ENCODE measurements at regions not wholly inside any gene's neighbourhood (a gene's known extent, or its start where the extent isn't known, plus 50 kb on each side); places are given as distances from the start of the nearest gene placed in this dataset.
"Not testable (repeated sequence)": the region's sequence is repeated elsewhere in the genome, so short reads cannot be mapped to it uniquely, and the experiment has no call there.

DNA sequence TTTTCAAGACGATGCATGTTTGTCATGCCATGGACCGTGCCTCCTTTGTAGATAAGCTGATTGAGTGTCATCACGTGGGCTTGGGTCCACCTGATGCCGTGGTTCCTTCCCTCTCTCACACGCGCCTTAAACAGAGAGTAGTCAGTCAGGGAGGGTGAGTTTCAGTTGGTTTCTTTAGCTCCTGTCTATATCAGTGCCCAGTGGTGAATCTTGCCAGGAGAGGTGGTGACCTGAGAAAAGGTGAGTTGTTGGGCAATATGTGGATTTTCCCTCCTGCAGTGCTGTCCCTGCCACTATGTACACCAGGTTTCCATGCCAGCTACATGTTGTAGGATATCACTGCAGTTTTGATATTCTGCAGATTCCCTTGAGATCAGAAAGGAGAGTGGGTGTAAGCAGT is 129.7 kb downstream of the LAT start:
- no peak for DNase-seq (ENCODE audit: insufficient read length)
- FAIRE-seq, result no peak
- TF ChIP-seq POLR2A (IDR thresholded peaks at IDR 0.05; ENCODE audit: low read depth, low read length) (no peak), TAF1 (IDR thresholded peaks at IDR 0.05; ENCODE audit: borderline replicate concordance, low read depth, low read length) (no peak), POLR2AphosphoS5 (IDR thresholded peaks at IDR 0.05; ENCODE audit: low read depth, low read length) (no peak)

- not testable (repeated sequence) for DNase-seq (ENCODE audit: insufficient read length); FAIRE-seq
Observed at GRCh38 chr16:29113446-29113845, 128.6 kb downstream of the LAT start.

- DNase-seq (ENCODE audit: insufficient read length) (no peak), FAIRE-seq (no peak)
- TF ChIP-seq POLR2AphosphoS5 (IDR thresholded peaks at IDR 0.05; ENCODE audit: low read depth, low read length), result no peak
- TF ChIP-seq TAF1 (IDR thresholded peaks at IDR 0.05; ENCODE audit: borderline replicate concordance, low read depth, low read length), result no peak
- no peak for TF ChIP-seq POLR2A (IDR thresholded peaks at IDR 0.05; ENCODE audit: low read depth, low read length)
Observed at GRCh38 chr16:29112755-29113347, 128.0 kb downstream of the LAT start.

DNA sequence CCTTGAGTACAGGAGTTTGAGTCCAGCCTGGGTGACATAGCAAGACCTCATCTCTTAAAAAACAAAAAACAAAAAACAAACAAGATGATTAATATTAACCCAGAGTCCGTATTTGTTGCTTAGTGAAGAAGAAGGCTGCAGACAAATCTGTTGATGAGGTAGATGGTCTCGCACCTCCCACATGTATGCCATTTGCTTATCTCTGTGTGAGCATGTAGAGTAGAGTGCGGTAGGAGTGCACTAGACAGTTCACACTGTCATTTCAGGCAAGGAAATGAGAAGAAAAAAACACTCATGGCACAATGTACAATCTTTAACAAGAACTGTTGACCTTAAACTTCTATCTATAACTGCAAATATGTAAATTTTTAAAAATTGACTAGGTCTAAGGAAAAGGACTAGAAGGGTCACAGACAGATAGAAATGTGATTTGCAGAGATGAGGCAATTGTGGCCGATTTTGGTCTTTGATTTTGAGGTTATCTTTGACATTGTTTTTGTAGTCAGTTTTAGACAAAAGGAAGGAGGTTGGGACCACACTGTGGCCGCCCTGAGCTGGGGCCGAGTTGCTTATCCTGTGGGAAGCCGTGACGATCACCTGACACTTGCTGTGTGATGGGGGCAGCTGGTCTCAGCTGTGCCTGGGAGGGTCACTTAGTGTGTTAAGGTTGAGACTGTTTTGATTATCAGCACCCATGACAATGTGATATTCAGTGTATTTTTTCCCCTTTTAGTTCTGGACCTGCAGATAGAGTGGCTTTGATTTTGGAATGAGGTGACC is 127.2 kb downstream of the LAT start:
- DNase-seq (ENCODE audit: insufficient read length); FAIRE-seq: not testable (repeated sequence)

GRCh38 chr16:29111421-29111820 is 126.6 kb downstream of the LAT start:
- FAIRE-seq, result no peak
- TF ChIP-seq POLR2AphosphoS5 (IDR thresholded peaks at IDR 0.05; ENCODE audit: low read depth, low read length) (no peak), POLR2A (IDR thresholded peaks at IDR 0.05; ENCODE audit: low read depth, low read length) (no peak)
- no peak for DNase-seq (ENCODE audit: insufficient read length)

GRCh38 chr16:29108625-29109169 is 123.8 kb downstream of the LAT start:
- DNase-seq (ENCODE audit: insufficient read length); FAIRE-seq: not testable (repeated sequence)

GRCh38 chr16:29107299-29107698 is 122.4 kb downstream of the LAT start:
- DNase-seq (ENCODE audit: insufficient read length) (no peak), FAIRE-seq (no peak)
- TF ChIP-seq POLR2AphosphoS5 (IDR thresholded peaks at IDR 0.05; ENCODE audit: low read depth, low read length) (no peak), TAF1 (IDR thresholded peaks at IDR 0.05; ENCODE audit: borderline replicate concordance, low read depth, low read length) (no peak), POLR2A (IDR thresholded peaks at IDR 0.05; ENCODE audit: low read depth, low read length) (no peak)

DNA sequence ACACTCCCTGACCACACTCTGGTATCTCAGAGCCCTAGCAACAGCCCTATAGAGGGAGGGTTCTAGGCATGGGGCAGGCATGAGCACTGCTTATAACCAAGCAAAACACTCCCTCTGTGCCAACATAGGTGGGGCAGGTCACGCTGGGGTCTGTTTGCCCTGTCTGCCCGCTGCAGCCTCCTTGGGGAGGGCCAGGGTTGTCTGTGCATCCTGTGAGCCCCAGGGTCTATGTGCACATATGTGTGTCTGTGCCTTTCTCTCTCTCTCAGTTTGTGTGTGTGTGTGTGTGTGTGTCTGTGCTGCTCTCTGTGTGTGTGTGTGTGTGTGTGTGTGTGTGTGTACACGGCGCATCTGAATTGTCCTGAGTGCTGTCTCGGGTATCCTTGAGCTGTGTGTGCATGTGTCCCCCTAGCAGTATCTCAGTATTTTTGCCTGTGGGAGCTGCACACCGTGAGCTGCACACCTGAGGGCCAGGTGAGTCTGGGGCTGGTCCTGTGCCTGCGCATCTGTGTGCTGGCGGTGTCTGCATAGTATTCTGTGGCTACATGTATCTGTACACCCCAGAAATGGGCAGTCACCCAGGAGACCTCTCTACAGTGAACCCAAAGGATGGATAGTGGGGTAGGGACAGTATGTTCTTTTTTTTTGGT is 121.5 kb downstream of the LAT start:
- DNase-seq (ENCODE audit: insufficient read length); FAIRE-seq: not testable (repeated sequence)

DNA sequence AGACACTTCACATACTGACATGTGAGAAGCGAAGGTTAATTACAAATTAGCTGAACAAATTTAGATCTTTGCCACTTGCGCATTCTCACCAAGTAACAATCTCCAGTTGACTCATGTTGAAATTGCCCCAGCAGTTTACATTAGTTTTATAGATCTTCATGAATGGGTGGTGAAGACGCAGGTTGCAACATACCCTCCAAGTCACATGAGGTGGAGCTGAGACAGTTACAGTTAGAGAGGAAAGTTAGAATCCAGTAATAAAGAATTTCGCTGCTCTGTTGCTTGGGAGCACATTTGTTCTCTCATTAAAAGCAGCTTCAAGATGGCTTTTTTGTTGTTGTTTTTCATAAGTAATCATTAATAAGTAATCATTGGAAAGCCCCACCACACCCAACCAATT is 119.7 kb downstream of the LAT start:
- DNase-seq (ENCODE audit: insufficient read length); FAIRE-seq: not testable (repeated sequence)

DNA sequence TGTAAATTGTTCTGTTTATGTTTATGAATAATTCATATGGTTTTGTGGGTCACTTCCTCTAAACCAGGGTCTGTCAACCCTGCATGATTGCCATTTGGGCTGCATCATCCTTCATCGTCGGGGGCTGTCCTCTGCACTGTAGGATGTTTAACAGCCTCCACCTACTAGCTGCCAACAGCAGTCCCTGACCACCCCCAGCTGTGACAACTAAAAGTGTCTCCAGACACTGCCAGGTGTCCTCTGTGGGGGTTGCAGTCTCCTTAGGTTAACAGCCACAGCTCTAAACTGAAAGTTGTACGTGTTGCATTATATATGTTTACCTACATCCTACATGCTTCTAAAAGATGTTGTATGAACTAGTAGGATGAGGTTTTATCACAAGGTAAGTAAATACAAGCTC is 113.1 kb downstream of the LAT start:
- not testable (repeated sequence) for FAIRE-seq; DNase-seq (ENCODE audit: insufficient read length)

GRCh38 chr16:29094729-29095624 is 110.1 kb downstream of the LAT start:
- not testable (repeated sequence) for FAIRE-seq; DNase-seq (ENCODE audit: insufficient read length)

GRCh38 chr16:29094325-29094724 is 109.5 kb downstream of the LAT start:
- not testable (repeated sequence) for FAIRE-seq; DNase-seq (ENCODE audit: insufficient read length)

DNA sequence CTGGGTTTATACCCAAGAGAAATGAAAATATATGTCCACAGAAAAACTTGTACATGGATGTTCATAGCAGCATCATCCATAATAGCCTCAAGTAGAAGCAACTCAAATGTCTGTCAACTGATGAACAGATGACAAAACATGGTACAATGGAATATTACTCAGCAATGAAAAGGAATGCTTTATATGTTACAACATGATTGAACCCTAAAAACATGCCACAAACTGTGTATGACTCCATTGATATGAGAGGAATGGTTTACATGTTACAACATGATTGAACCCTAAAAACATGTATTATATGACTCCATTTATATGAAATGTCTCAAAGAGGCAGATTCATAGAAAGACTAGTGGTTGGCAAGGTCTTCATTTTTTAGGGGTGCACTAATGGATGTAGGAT is 104.8 kb downstream of the LAT start:
- DNase-seq (ENCODE audit: insufficient read length); FAIRE-seq: not testable (repeated sequence)

DNA sequence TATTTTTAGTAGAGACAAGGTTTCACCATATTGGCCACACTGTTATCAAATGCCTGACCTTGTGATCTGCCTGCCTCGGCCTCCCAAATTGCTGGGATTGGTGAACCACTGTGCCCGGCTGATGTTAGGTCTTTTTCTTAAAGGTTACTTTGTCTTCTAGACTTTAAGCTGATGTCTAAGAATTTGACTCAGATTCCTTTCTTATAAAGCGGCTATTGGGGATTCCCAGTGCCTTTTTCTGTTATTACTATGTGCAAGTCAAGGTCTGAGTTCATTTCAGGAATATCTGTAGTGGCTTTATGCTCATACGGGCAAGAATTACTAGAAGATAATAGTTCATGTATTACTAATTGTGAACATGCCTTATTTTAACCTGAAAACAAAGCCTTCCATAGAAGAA is 102.8 kb downstream of the LAT start:
- DNase-seq (ENCODE audit: insufficient read length), result not testable (repeated sequence)

DNA sequence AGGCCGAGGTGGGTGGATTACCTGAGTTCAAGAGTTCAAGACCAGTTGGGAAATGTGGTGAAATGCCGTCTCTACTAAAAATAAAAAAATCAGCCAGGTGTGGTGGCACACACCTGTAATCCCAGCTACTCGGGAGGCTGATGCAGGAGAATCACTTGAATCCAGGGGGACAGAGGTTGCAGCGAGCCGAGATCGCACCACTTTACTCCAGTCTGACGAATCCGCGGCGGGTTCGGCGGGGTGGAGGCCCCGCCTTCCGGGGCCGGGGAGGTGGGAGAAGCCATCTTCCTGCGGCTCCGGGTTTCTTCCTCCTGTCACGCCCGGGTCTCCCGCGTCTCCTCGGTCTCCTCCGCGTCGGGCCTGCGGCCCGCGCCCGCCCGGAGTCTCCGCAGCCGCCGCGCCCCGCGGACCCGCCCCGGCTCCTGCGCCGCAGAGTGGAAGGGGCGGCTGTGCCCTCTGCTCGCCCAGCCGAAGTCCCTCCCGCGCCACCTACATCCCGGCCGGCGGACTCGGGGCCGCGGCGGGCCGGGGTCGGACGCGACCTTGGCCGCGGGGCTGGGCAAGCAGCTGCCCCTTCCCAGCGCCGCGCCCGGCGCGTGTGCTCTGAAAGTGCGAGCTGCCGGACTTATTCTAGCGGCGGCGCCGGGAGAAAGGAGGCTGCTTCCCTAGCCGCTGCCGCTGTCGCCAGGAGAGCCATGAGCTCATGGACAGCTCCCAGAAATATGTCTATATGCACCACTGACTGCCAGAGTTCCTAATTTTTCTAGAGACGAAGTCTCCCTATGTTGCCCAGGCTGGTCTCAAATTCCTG is 97.2 kb downstream of the LAT start:
- not testable (repeated sequence) for DNase-seq (ENCODE audit: insufficient read length); FAIRE-seq

More for the DNA sequence above, 102.8 kb downstream of the LAT start:
- FAIRE-seq, result not testable (repeated sequence)

Data from GM12892 (cell line).